ENCODE measurements at regions not wholly inside any gene's neighbourhood (a gene's known extent, or its start where the extent isn't known, plus 50 kb on each side); places are given as distances from the start of the nearest gene placed in this dataset.

GRCh38 chr7:79719216-79719615 lies 265.7 kb upstream of the MAGI2 start:
- no peak for ATAC-seq (ENCODE audit: low read depth in 2 of 2)
- Mint-ChIP-seq H3K27ac (no peak overlapping the region), H3K4me3 (no peak overlapping the region)

GRCh38 chr7:79716329-79716728 lies 262.9 kb upstream of the MAGI2 start:
- H3K36me3 Mint-ChIP-seq, result no peaks in the 10 kb centered on the region
- H3K4me3 ChIP-seq (ENCODE audit: low read depth, low read length), result no peak overlapping the region
- peak overlapping the region in 1 of 3 donors; percentile 61 for H3K27ac Mint-ChIP-seq
- H3K4me1 ChIP-seq (ENCODE audit: control insufficient read depth, insufficient read depth, low read length, poor library complexity, severe bottlenecking), result no peaks in the 10 kb centered on the region
- DNase-seq, result no peak
- no peak overlapping the region for H3K4me3 Mint-ChIP-seq
- no peak for ATAC-seq (ENCODE audit: low read depth in 2 of 2)
- H3K9me3 ChIP-seq (ENCODE audit: control insufficient read depth in 2 of 2, low read length in 2 of 2), result no peaks in the 10 kb centered on the region
- H3K9me3 Mint-ChIP-seq, result peaks cover 0 to 6% (median 2%) of the 10 kb centered on the region in 7 donors
- H3K27me3 Mint-ChIP-seq, result no peaks in the 10 kb centered on the region
- H3K27me3 ChIP-seq (ENCODE audit: control insufficient read depth, insufficient read depth, low read length), result no peaks in the 10 kb centered on the region
- H3K27ac ChIP-seq (ENCODE audit: insufficient read depth, low read length, poor library complexity, severe bottlenecking), result no peak overlapping the region
- H3K4me1 Mint-ChIP-seq, result no peaks in the 10 kb centered on the region
- no peaks in the 10 kb centered on the region for H3K36me3 ChIP-seq (ENCODE audit: control insufficient read depth, insufficient read depth, low read length)

More at GRCh38 chr7:79719216-79719615, 265.7 kb upstream of the MAGI2 start:
- Mint-ChIP-seq H3K4me1 (no peaks in the 10 kb centered on the region), H3K27me3 (no peaks in the 10 kb centered on the region), H3K9me3 (peaks cover 0 to 6% (median 2%) of the 10 kb centered on the region in 7 donors), H3K36me3 (no peaks in the 10 kb centered on the region)
- H3K36me3 ChIP-seq (ENCODE audit: control insufficient read depth, insufficient read depth, low read length), result no peaks in the 10 kb centered on the region
- H3K27ac ChIP-seq (ENCODE audit: insufficient read depth, low read length, poor library complexity, severe bottlenecking), result no peak overlapping the region
- no peak overlapping the region for H3K4me3 ChIP-seq (ENCODE audit: low read depth, low read length)
- no peaks in the 10 kb centered on the region for H3K9me3 ChIP-seq (ENCODE audit: control insufficient read depth in 2 of 2, low read length in 2 of 2)
- H3K27me3 ChIP-seq (ENCODE audit: control insufficient read depth, insufficient read depth, low read length), result no peaks in the 10 kb centered on the region
- H3K4me1 ChIP-seq (ENCODE audit: control insufficient read depth, insufficient read depth, low read length, poor library complexity, severe bottlenecking), result no peaks in the 10 kb centered on the region
- DNase-seq, result no peak

- Histone ChIP-seq H3K36me3 (ENCODE audit: control insufficient read depth, insufficient read depth, low read length) (no peaks in the 10 kb centered on the region), H3K27me3 (ENCODE audit: control insufficient read depth, insufficient read depth, low read length) (no peaks in the 10 kb centered on the region), H3K4me3 (ENCODE audit: low read depth, low read length) (no peak overlapping the region), H3K9me3 (ENCODE audit: control insufficient read depth in 2 of 2, low read length in 2 of 2) (no peaks in the 10 kb centered on the region), H3K4me1 (ENCODE audit: control insufficient read depth, insufficient read depth, low read length, poor library complexity, severe bottlenecking) (no peaks in the 10 kb centered on the region), H3K27ac (ENCODE audit: insufficient read depth, low read length, poor library complexity, severe bottlenecking) (no peak overlapping the region)
- Mint-ChIP-seq H3K4me1 (no peaks in the 10 kb centered on the region), H3K4me3 (no peak overlapping the region), H3K9me3 (peaks cover 0 to 3% (median 3%) of the 10 kb centered on the region in 7 donors), H3K27ac (no peak overlapping the region), H3K36me3 (no peaks in the 10 kb centered on the region), H3K27me3 (no peaks in the 10 kb centered on the region)
- no peak for DNase-seq
- ATAC-seq (ENCODE audit: low read depth in 2 of 2), result no peak
Measured at GRCh38 chr7:79714081-79714480, 260.6 kb upstream of the MAGI2 start.

- Histone ChIP-seq H3K4me3 (ENCODE audit: low read depth, low read length) (no peak overlapping the region), H3K27ac (ENCODE audit: insufficient read depth, low read length, poor library complexity, severe bottlenecking) (no peak overlapping the region), H3K36me3 (ENCODE audit: control insufficient read depth, insufficient read depth, low read length) (no peaks in the 10 kb centered on the region), H3K9me3 (ENCODE audit: control insufficient read depth in 2 of 2, low read length in 2 of 2) (no peaks in the 10 kb centered on the region), H3K4me1 (ENCODE audit: control insufficient read depth, insufficient read depth, low read length, poor library complexity, severe bottlenecking) (no peaks in the 10 kb centered on the region), H3K27me3 (ENCODE audit: control insufficient read depth, insufficient read depth, low read length) (no peaks in the 10 kb centered on the region)
- H3K4me3 Mint-ChIP-seq, result no peak overlapping the region
- ATAC-seq (ENCODE audit: low read depth in 2 of 2) (no peak), DNase-seq (no peak)
- H3K36me3 Mint-ChIP-seq, result no peaks in the 10 kb centered on the region
- no peaks in the 10 kb centered on the region for H3K4me1 Mint-ChIP-seq
- H3K27ac Mint-ChIP-seq, result no peak overlapping the region
- peaks cover 0 to 3% (median 2%) of the 10 kb centered on the region in 7 donors for H3K9me3 Mint-ChIP-seq
- no peaks in the 10 kb centered on the region for H3K27me3 Mint-ChIP-seq
Measured at GRCh38 chr7:79713276-79713675, 259.8 kb upstream of the MAGI2 start.

GRCh38 chr7:79711660-79712059 lies 258.2 kb upstream of the MAGI2 start:
- ATAC-seq (ENCODE audit: low read depth in 2 of 2), result no peak
- H3K27ac ChIP-seq (ENCODE audit: insufficient read depth, low read length, poor library complexity, severe bottlenecking), result no peak overlapping the region
- Mint-ChIP-seq H3K36me3 (no peaks in the 10 kb centered on the region), H3K4me1 (no peaks in the 10 kb centered on the region), H3K27ac (no peak overlapping the region), H3K4me3 (no peak overlapping the region), H3K9me3 (peaks cover 0 to 3% (median 0%) of the 10 kb centered on the region in 7 donors), H3K27me3 (no peaks in the 10 kb centered on the region)
- H3K4me1 ChIP-seq (ENCODE audit: control insufficient read depth, insufficient read depth, low read length, poor library complexity, severe bottlenecking), result no peaks in the 10 kb centered on the region
- DNase-seq, result no peak
- no peaks in the 10 kb centered on the region for H3K9me3 ChIP-seq (ENCODE audit: control insufficient read depth in 2 of 2, low read length in 2 of 2)
- H3K36me3 ChIP-seq (ENCODE audit: control insufficient read depth, insufficient read depth, low read length), result no peaks in the 10 kb centered on the region
- no peak overlapping the region for H3K4me3 ChIP-seq (ENCODE audit: low read depth, low read length)
- H3K27me3 ChIP-seq (ENCODE audit: control insufficient read depth, insufficient read depth, low read length), result no peaks in the 10 kb centered on the region

- no peak for ATAC-seq (ENCODE audit: low read depth in 2 of 2)
- no peak overlapping the region for H3K4me3 ChIP-seq (ENCODE audit: low read depth, low read length)
- peaks cover 0 to 2% of the 10 kb centered on the region in 2 experiments for H3K9me3 ChIP-seq (ENCODE audit: control insufficient read depth in 2 of 2, low read length in 2 of 2)
- H3K4me1 ChIP-seq (ENCODE audit: control insufficient read depth, insufficient read depth, low read length, poor library complexity, severe bottlenecking), result no peaks in the 10 kb centered on the region
- H3K27me3 Mint-ChIP-seq, result no peaks in the 10 kb centered on the region
- no peaks in the 10 kb centered on the region for H3K36me3 Mint-ChIP-seq
- H3K4me3 Mint-ChIP-seq, result no peak overlapping the region
- H3K27ac Mint-ChIP-seq, result no peak overlapping the region
- peaks cover 0 to 6% (median 3%) of the 10 kb centered on the region in 7 donors for H3K9me3 Mint-ChIP-seq
- H3K27ac ChIP-seq (ENCODE audit: insufficient read depth, low read length, poor library complexity, severe bottlenecking), result no peak overlapping the region
- H3K27me3 ChIP-seq (ENCODE audit: control insufficient read depth, insufficient read depth, low read length), result no peaks in the 10 kb centered on the region
- DNase-seq, result no peak
- H3K36me3 ChIP-seq (ENCODE audit: control insufficient read depth, insufficient read depth, low read length), result no peaks in the 10 kb centered on the region
- no peaks in the 10 kb centered on the region for H3K4me1 Mint-ChIP-seq
Measured at GRCh38 chr7:79709574-79710409, 256.3 kb upstream of the MAGI2 start.

GRCh38 chr7:79702116-79702515 lies 248.6 kb upstream of the MAGI2 start:
- H3K27ac ChIP-seq (ENCODE audit: insufficient read depth, low read length, poor library complexity, severe bottlenecking), result no peak overlapping the region
- H3K27me3 Mint-ChIP-seq, result no peaks in the 10 kb centered on the region
- no peaks in the 10 kb centered on the region for H3K4me1 ChIP-seq (ENCODE audit: control insufficient read depth, insufficient read depth, low read length, poor library complexity, severe bottlenecking)
- no peaks in the 10 kb centered on the region for H3K36me3 Mint-ChIP-seq
- H3K4me3 ChIP-seq (ENCODE audit: low read depth, low read length), result no peak overlapping the region
- no peaks in the 10 kb centered on the region for H3K36me3 ChIP-seq (ENCODE audit: control insufficient read depth, insufficient read depth, low read length)
- peaks cover 0 to 3% of the 10 kb centered on the region in 2 experiments for H3K9me3 ChIP-seq (ENCODE audit: control insufficient read depth in 2 of 2, low read length in 2 of 2)
- no peak overlapping the region for H3K4me3 Mint-ChIP-seq
- H3K4me1 Mint-ChIP-seq, result no peaks in the 10 kb centered on the region
- no peak for ATAC-seq (ENCODE audit: low read depth in 2 of 2)
- DNase-seq, result no peak
- no peak overlapping the region for H3K27ac Mint-ChIP-seq
- no peaks in the 10 kb centered on the region for H3K27me3 ChIP-seq (ENCODE audit: control insufficient read depth, insufficient read depth, low read length)
- H3K9me3 Mint-ChIP-seq, result peaks cover 3 to 9% (median 4%) of the 10 kb centered on the region in 7 donors

GRCh38 chr7:79692015-79692414 lies 238.5 kb upstream of the MAGI2 start:
- Histone ChIP-seq H3K4me1 (ENCODE audit: control insufficient read depth, insufficient read depth, low read length, poor library complexity, severe bottlenecking) (no peaks in the 10 kb centered on the region), H3K27me3 (ENCODE audit: control insufficient read depth, insufficient read depth, low read length) (no peaks in the 10 kb centered on the region), H3K27ac (ENCODE audit: insufficient read depth, low read length, poor library complexity, severe bottlenecking) (no peak overlapping the region), H3K36me3 (ENCODE audit: control insufficient read depth, insufficient read depth, low read length) (no peaks in the 10 kb centered on the region), H3K9me3 (ENCODE audit: control insufficient read depth in 2 of 2, low read length in 2 of 2) (peaks cover 0 to 3% of the 10 kb centered on the region in 2 experiments), H3K4me3 (ENCODE audit: low read depth, low read length) (no peak overlapping the region)
- Mint-ChIP-seq H3K4me1 (no peaks in the 10 kb centered on the region), H3K27ac (no peak overlapping the region), H3K4me3 (no peak overlapping the region), H3K9me3 (peaks cover 0 to 9% (median 5%) of the 10 kb centered on the region in 7 donors), H3K27me3 (no peaks in the 10 kb centered on the region), H3K36me3 (no peaks in the 10 kb centered on the region)
- no peak for ATAC-seq (ENCODE audit: low read depth in 2 of 2)
- no peak for DNase-seq
